ENCODE measurements at regions not wholly inside any gene's neighbourhood (a gene's known extent, or its start where the extent isn't known, plus 50 kb on each side); places are given as distances from the start of the nearest gene placed in this dataset.

- TF ChIP-seq EZH2 (IDR thresholded peaks at IDR 0.05; ENCODE audit: borderline replicate concordance, insufficient read depth, low read depth, low read length, poor library complexity, severe bottlenecking) (no peak), CTCF (IDR thresholded peaks at IDR 0.05) (no peak)
Measured at GRCh38 chr1:203405703-203406438, 54.9 kb upstream of the FMOD start.

Measured in B cell (primary cell).